HepG2 (cell line): ENCODE measurements at regions not wholly inside any gene's neighbourhood (a gene's known extent, or its start where the extent isn't known, plus 50 kb on each side); places are given as distances from the start of the nearest gene placed in this dataset.
"Not testable (repeated sequence)": the region's sequence is repeated elsewhere in the genome, so short reads cannot be mapped to it uniquely, and the experiment has no call there.

Experiments used
- EP300 ChIP-seq, 3 experiments: sonication (generic) in 1 of 3; formaldehyde crosslinking in 1 of 3; IDR thresholded peaks; 2 replicates each; pipeline versions ENCODE4 v1.5.1 to v1.6.1; 2011 to 2020; ENCODE audit warnings: low read depth in 2 of 3, low read length in 2 of 3, borderline replicate concordance in 1 of 3, improper control_type of control experiment in 1 of 3, mild to moderate bottlenecking in 1 of 3, missing genetic modification reagents in 1 of 3, moderate library complexity in 1 of 3
- RFX5 ChIP-seq: IDR thresholded peaks from 2 replicates; pipeline ENCODE4 v1.6.1; 2011; ENCODE audit warnings: low read depth, low read length, improper control_type of control experiment
- SUZ12 ChIP-seq: fragments of 150-350 bp; IDR thresholded peaks from 2 replicates; pipeline ENCODE4 v1.6.1; 2014; ENCODE audit warnings: low read depth, low read length
- ZBTB7B ChIP-seq: sonication (generic); formaldehyde crosslinking; IDR thresholded peaks from 2 replicates; pipeline ENCODE4 v1.4.0; 2020; ENCODE audit warnings: missing genetic modification reagents
- TF ChIP-seq, protein P1 (sequence below): sonication (generic); formaldehyde crosslinking; IDR thresholded peaks from 2 replicates; pipeline ENCODE4 v1.5.0; 2020; ENCODE audit warnings: mild to moderate bottlenecking, missing genetic modification reagents, moderate library complexity
- TF ChIP-seq, protein P2 (sequence below): fragments of 450-650 bp; IDR thresholded peaks from 2 replicates; pipeline ENCODE4 v1.6.1; 2016
- TF ChIP-seq, protein P3 (sequence below): sonication (generic); formaldehyde crosslinking; IDR thresholded peaks from 2 replicates; pipeline ENCODE4 v1.5.1; 2020; ENCODE audit warnings: mild to moderate bottlenecking, missing genetic modification reagents, moderate library complexity

DNA sequence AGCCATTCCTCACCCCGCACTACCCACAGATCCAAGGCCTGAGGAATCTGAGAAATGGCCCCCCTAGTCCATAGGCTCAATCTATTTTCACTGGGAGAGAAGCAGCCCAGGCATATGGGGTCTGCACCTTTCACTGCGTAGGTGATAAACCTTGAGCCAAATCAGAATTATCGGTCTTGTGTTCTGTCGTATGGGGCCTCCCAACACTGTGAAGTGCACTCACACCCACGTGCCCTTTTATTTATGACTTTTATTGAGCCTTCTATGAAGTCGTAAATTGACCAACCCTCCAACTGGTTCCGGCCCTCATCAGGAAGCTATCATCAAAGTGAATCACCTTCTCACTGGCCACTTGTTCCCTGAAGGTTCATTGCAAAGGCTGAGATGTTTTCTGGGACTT, 259.3 kb downstream of the NPIPA7 start:
- TF ChIP-seq, protein P1, sequence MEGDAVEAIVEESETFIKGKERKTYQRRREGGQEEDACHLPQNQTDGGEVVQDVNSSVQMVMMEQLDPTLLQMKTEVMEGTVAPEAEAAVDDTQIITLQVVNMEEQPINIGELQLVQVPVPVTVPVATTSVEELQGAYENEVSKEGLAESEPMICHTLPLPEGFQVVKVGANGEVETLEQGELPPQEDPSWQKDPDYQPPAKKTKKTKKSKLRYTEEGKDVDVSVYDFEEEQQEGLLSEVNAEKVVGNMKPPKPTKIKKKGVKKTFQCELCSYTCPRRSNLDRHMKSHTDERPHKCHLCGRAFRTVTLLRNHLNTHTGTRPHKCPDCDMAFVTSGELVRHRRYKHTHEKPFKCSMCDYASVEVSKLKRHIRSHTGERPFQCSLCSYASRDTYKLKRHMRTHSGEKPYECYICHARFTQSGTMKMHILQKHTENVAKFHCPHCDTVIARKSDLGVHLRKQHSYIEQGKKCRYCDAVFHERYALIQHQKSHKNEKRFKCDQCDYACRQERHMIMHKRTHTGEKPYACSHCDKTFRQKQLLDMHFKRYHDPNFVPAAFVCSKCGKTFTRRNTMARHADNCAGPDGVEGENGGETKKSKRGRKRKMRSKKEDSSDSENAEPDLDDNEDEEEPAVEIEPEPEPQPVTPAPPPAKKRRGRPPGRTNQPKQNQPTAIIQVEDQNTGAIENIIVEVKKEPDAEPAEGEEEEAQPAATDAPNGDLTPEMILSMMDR (CRISPR knock-in tag) = not testable (repeated sequence)
- TF ChIP-seq SUZ12; EP300 (IDR thresholded peaks at IDR 0.05; ENCODE audit: low read depth in 2 of 2, low read length in 2 of 2); EP300 (CRISPR knock-in tag; IDR thresholded peaks at IDR 0.05; ENCODE audit: borderline replicate concordance); ZBTB7B; RFX5: not testable (repeated sequence)
- TF ChIP-seq, protein P2, sequence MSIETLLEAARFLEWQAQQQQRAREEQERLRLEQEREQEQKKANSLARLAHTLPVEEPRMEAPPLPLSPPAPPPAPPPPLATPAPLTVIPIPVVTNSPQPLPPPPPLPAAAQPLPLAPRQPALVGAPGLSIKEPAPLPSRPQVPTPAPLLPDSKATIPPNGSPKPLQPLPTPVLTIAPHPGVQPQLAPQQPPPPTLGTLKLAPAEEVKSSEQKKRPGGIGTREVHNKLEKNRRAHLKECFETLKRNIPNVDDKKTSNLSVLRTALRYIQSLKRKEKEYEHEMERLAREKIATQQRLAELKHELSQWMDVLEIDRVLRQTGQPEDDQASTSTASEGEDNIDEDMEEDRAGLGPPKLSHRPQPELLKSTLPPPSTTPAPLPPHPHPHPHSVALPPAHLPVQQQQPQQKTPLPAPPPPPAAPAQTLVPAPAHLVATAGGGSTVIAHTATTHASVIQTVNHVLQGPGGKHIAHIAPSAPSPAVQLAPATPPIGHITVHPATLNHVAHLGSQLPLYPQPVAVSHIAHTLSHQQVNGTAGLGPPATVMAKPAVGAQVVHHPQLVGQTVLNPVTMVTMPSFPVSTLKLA = not testable (repeated sequence)
- TF ChIP-seq, protein P3, sequence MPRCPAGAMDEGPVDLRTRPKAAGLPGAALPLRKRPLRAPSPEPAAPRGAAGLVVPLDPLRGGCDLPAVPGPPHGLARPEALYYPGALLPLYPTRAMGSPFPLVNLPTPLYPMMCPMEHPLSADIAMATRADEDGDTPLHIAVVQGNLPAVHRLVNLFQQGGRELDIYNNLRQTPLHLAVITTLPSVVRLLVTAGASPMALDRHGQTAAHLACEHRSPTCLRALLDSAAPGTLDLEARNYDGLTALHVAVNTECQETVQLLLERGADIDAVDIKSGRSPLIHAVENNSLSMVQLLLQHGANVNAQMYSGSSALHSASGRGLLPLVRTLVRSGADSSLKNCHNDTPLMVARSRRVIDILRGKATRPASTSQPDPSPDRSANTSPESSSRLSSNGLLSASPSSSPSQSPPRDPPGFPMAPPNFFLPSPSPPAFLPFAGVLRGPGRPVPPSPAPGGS (CRISPR knock-in tag) = not testable (repeated sequence)
